ENCODE measurements at regions not wholly inside any gene's neighbourhood (a gene's known extent, or its start where the extent isn't known, plus 50 kb on each side); places are given as distances from the start of the nearest gene placed in this dataset.
"Not testable (repeated sequence)": the region's sequence is repeated elsewhere in the genome, so short reads cannot be mapped to it uniquely, and the experiment has no call there.

DNA sequence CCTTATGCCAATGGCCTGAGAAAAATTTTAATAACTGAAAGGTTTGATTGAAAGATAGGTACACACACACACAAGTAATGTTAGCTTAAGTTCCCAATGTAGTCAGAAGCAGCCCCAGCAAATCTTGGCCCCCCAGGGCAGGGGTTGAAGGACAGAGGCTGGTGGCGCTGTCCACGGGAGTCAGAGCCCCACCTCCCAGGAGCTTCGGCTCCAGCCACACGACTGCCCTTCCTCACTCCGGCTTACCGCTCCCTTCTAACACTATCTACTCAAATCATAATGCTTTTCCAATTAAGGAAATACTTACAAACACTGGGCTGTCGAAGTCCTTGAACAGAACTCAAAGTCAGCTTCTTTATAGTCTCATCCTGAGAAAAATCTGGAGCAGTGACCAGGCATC is 163.9 kb upstream of the NBPF12 start:
- TF ChIP-seq, protein P1, sequence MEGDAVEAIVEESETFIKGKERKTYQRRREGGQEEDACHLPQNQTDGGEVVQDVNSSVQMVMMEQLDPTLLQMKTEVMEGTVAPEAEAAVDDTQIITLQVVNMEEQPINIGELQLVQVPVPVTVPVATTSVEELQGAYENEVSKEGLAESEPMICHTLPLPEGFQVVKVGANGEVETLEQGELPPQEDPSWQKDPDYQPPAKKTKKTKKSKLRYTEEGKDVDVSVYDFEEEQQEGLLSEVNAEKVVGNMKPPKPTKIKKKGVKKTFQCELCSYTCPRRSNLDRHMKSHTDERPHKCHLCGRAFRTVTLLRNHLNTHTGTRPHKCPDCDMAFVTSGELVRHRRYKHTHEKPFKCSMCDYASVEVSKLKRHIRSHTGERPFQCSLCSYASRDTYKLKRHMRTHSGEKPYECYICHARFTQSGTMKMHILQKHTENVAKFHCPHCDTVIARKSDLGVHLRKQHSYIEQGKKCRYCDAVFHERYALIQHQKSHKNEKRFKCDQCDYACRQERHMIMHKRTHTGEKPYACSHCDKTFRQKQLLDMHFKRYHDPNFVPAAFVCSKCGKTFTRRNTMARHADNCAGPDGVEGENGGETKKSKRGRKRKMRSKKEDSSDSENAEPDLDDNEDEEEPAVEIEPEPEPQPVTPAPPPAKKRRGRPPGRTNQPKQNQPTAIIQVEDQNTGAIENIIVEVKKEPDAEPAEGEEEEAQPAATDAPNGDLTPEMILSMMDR (conservative IDR thresholded peaks at IDR 0.05; ENCODE audit: low read length): not testable (repeated sequence)
- TF ChIP-seq EZH2phosphoT487 (IDR thresholded peaks at IDR 0.05; ENCODE audit: borderline replicate concordance, low read depth, low read length): not testable (repeated sequence)
